SK-N-SH (cell line): ENCODE measurements at regions not wholly inside any gene's neighbourhood (a gene's known extent, or its start where the extent isn't known, plus 50 kb on each side); places are given as distances from the start of the nearest gene placed in this dataset.

Experiments used
- CTCF ChIA-PET: fragments of 300-600, 350-600 bp; formaldehyde crosslinking; extraction: SDS; loops from one replicate; lab custom pipeline; 2021; lab: Yijun Ruan, JAX
- POLR2A ChIA-PET: fragments of 350-600 bp; sonication (Branson Sonifier 250); formaldehyde crosslinking; extraction: SDS; loops from one replicate; lab custom pipeline; 2020; ENCODE audit warnings: antibody characterized with exemption, inconsistent platforms; lab: Yijun Ruan, JAX
- DNase-seq: peaks from one replicate; pipeline ENCODE4 v3.0.0; 2012
- H2AFZ ChIP-seq: fragments of 200-600 bp; sonication (generic); 2 replicates; pipeline ENCODE4 v1.8.1; 2016; ENCODE audit warnings: antibody characterized with exemption, mild to moderate bottlenecking, low read depth
- H3F3A ChIP-seq: fragments of 200-600 bp; sonication (generic); replicated peaks from 2 replicates; pipeline ENCODE3; 2016; ENCODE audit warnings: antibody characterized with exemption, mild to moderate bottlenecking; ENCODE audit not compliant: insufficient read depth
- H3K27ac ChIP-seq, 2 experiments: fragments of 200-500 bp in 1 of 2; fragments of 200-600 bp in 1 of 2; sonication (Bioruptor generic) in 1 of 2; sonication (generic), shearing (Covaris generic) in 1 of 2; 2 replicates each; pipeline versions ENCODE4 v1.5.1 to v1.6.1; 2014 to 2016; ENCODE audit warnings: low read depth in 2 of 2, inconsistent platforms in 1 of 2, low read length in 1 of 2, mild to moderate bottlenecking in 1 of 2, mixed read lengths in 1 of 2
- H3K27me3 ChIP-seq: fragments of 200-600 bp; sonication (generic), shearing (Covaris generic); 2 replicates; pipeline ENCODE4 v1.6.1; 2016; ENCODE audit warnings: mixed run types; ENCODE audit not compliant: insufficient read depth
- H3K36me3 ChIP-seq, 2 experiments: fragments of 200-500 bp in 1 of 2; fragments of 200-600 bp in 1 of 2; sonication (Bioruptor generic) in 1 of 2; sonication (generic) in 1 of 2; replicated peaks in 1 of 2; 2 replicates each; pipeline versions ENCODE3 to v1.5.1; 2014 to 2016; ENCODE audit warnings: low read length in 1 of 2, mild to moderate bottlenecking in 1 of 2; ENCODE audit not compliant: insufficient read depth in 2 of 2, control insufficient read depth in 1 of 2
- H3K4me1 ChIP-seq, 2 experiments: fragments of 200-500 bp in 1 of 2; fragments of 200-600 bp in 1 of 2; sonication (Bioruptor generic) in 1 of 2; sonication (generic), shearing (Covaris generic) in 1 of 2; 2 replicates each; pipeline versions ENCODE4 v1.5.1 to v1.6.1; 2014 to 2016; ENCODE audit warnings: low read depth in 1 of 2, low read length in 1 of 2, mixed run types in 1 of 2; ENCODE audit not compliant: insufficient read depth in 2 of 2, control insufficient read depth in 1 of 2
- H3K4me2 ChIP-seq: fragments of 200-600 bp; sonication (generic), shearing (Covaris generic); 2 replicates; pipeline ENCODE4 v1.6.1; 2017; ENCODE audit warnings: mixed run types
- H3K4me3 ChIP-seq, 2 experiments: fragments of 200-500 bp in 1 of 2; fragments of 200-600 bp in 1 of 2; sonication (Bioruptor generic) in 1 of 2; sonication (generic), shearing (Covaris generic) in 1 of 2; 2 replicates each; pipeline versions ENCODE4 v1.5.1 to v1.8.1; 2014 to 2016; ENCODE audit warnings: low read depth in 2 of 2, inconsistent platforms in 1 of 2, low read length in 1 of 2, mild to moderate bottlenecking in 1 of 2, mixed read lengths in 1 of 2, moderate library complexity in 1 of 2
- H3K79me2 ChIP-seq: fragments of 200-600 bp; sonication (generic); 2 replicates; pipeline ENCODE4 v1.8.1; 2017; ENCODE audit warnings: mild to moderate bottlenecking; ENCODE audit not compliant: insufficient read depth
- H3K9ac ChIP-seq: fragments of 200-600 bp; sonication (generic); 2 replicates; pipeline ENCODE4 v1.6.1; 2017; ENCODE audit warnings: mixed run types
- H3K9me2 ChIP-seq: fragments of 200-600 bp; sonication (generic); 2 replicates; pipeline ENCODE4 v1.6.1; 2017; ENCODE audit warnings: mixed run types
- H3K9me3 ChIP-seq: fragments of 200-600 bp; sonication (generic); 2 replicates; pipeline ENCODE4 v1.6.1; 2017; ENCODE audit warnings: mixed run types, mild to moderate bottlenecking, moderate library complexity
- H4K20me1 ChIP-seq: fragments of 200-600 bp; sonication (generic); 2 replicates; pipeline ENCODE4 v1.6.1; 2017; ENCODE audit warnings: mild to moderate bottlenecking, mixed run types; ENCODE audit not compliant: insufficient read depth
- FOXM1 ChIP-seq: IDR thresholded peaks from 2 replicates; pipeline ENCODE4 v1.4.0; 2012; ENCODE audit warnings: low read depth, mild to moderate bottlenecking
- GABPA ChIP-seq: IDR thresholded peaks from 2 replicates; pipeline ENCODE4 v1.4.0; 2012; ENCODE audit warnings: low read depth, mild to moderate bottlenecking
- GATA2 ChIP-seq: sonication (generic); formaldehyde crosslinking; IDR thresholded peaks from 2 replicates; pipeline ENCODE4 v1.5.0; 2020; ENCODE audit warnings: mild to moderate bottlenecking, missing genetic modification reagents
- MEF2A ChIP-seq: IDR thresholded peaks from 2 replicates; pipeline ENCODE4 v1.4.0; 2012; ENCODE audit warnings: low read depth, borderline replicate concordance
- MXI1 ChIP-seq: IDR thresholded peaks from 2 replicates; pipeline ENCODE4 v1.6.1; 2012; ENCODE audit warnings: mild to moderate bottlenecking, low read depth, low read length, improper control_type of control experiment
- NFIC ChIP-seq: IDR thresholded peaks from 2 replicates; pipeline ENCODE4 v1.4.0; 2012; ENCODE audit warnings: borderline replicate concordance
- NRF1 ChIP-seq: IDR thresholded peaks from 2 replicates; pipeline ENCODE4 v1.6.1; 2012; ENCODE audit warnings: low read depth, mild to moderate bottlenecking, low read length
- SMC3 ChIP-seq: IDR thresholded peaks from 2 replicates; pipeline ENCODE4 v1.6.1; 2012; ENCODE audit warnings: low read depth, low read length, improper control_type of control experiment
- WGBS: methylation state at CpG from one replicate; pipeline ENCODE4 v1.1.6; 2017; ENCODE audit warnings: low lambda C conversion rate; 5-methylcytosine and 5-hydroxymethylcytosine counted together
- TF ChIP-seq, protein P1 (sequence below): fragments of 150-350 bp; IDR thresholded peaks from 2 replicates; pipeline ENCODE4 v1.6.1; 2016; ENCODE audit warnings: mild to moderate bottlenecking, low read depth, low read length
- TF ChIP-seq, protein P2 (sequence below): fragments of 150-350 bp; IDR thresholded peaks from 2 replicates; pipeline ENCODE4 v1.6.1; 2017; ENCODE audit warnings: antibody characterized with exemption, low read length, low read depth, borderline replicate concordance
- TF ChIP-seq, protein P3 (sequence below): IDR thresholded peaks from 2 replicates; pipeline ENCODE4 v1.4.0; 2012; ENCODE audit warnings: low read depth, borderline replicate concordance
- TF ChIP-seq, protein P4 (sequence below): IDR thresholded peaks from 2 replicates; pipeline ENCODE4 v1.4.0; 2012; ENCODE audit warnings: low read depth
- TF ChIP-seq, protein P5 (sequence below): fragments of 200-600 bp; sonication (generic); IDR thresholded peaks from 2 replicates; pipeline ENCODE4 v1.6.1; 2017; ENCODE audit warnings: antibody characterized with exemption, mild to moderate bottlenecking, moderate library complexity

DNA sequence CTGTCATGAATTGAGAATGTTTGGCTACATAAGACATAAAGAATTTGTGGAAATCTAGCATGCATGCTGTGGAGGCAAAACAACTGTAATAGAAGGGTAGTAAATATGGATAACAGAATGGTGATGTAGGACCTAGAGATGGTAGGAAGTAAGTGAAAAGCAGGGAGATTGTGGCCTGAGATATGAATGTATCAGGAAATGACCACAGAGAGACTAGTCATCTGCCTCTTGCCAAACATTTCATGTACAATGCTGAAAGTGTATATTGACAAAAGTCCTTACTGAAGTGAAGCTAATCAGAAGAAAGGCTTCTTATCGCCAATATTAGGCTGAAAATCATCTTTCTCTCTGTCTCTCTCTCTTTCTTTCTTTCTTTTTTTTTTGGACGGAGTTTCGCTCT is 873.1 kb upstream of the CTNND2 start:
- POLR2A ChIA-PET: no interaction called here
- no peaks in the 10 kb centered on the region for H4K20me1 ChIP-seq

More for the DNA sequence above, 873.1 kb upstream of the CTNND2 start:
- Histone ChIP-seq H3K27ac (no peak overlapping the region), H3K27me3 (no peaks in the 10 kb centered on the region), H3F3A (no peaks in the 10 kb centered on the region), H3K4me1 (no peaks in the 10 kb centered on the region), H3K4me3 (no peak overlapping the region), H3K79me2 (no peaks in the 10 kb centered on the region), H3K9me3 (no peaks in the 10 kb centered on the region), H2AFZ (no peak overlapping the region), H3K9me2 (no peaks in the 10 kb centered on the region), H3K9ac (no peak overlapping the region), H3K4me2 (no peak overlapping the region), H3K36me3 (no peaks in the 10 kb centered on the region)
- 22% methylated on average over 3 of the region's 3 CpGs for WGBS
- CTCF ChIA-PET: no interaction called here
- TF ChIP-seq, protein P1, sequence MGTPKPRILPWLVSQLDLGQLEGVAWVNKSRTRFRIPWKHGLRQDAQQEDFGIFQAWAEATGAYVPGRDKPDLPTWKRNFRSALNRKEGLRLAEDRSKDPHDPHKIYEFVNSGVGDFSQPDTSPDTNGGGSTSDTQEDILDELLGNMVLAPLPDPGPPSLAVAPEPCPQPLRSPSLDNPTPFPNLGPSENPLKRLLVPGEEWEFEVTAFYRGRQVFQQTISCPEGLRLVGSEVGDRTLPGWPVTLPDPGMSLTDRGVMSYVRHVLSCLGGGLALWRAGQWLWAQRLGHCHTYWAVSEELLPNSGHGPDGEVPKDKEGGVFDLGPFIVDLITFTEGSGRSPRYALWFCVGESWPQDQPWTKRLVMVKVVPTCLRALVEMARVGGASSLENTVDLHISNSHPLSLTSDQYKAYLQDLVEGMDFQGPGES: no peak
- no peak for TF ChIP-seq SMC3
- no peak for TF ChIP-seq MXI1
- TF ChIP-seq FOXM1: no peak
- TF ChIP-seq, protein P2, sequence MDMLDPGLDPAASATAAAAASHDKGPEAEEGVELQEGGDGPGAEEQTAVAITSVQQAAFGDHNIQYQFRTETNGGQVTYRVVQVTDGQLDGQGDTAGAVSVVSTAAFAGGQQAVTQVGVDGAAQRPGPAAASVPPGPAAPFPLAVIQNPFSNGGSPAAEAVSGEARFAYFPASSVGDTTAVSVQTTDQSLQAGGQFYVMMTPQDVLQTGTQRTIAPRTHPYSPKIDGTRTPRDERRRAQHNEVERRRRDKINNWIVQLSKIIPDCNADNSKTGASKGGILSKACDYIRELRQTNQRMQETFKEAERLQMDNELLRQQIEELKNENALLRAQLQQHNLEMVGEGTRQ: no peak
- TF ChIP-seq, protein P3, sequence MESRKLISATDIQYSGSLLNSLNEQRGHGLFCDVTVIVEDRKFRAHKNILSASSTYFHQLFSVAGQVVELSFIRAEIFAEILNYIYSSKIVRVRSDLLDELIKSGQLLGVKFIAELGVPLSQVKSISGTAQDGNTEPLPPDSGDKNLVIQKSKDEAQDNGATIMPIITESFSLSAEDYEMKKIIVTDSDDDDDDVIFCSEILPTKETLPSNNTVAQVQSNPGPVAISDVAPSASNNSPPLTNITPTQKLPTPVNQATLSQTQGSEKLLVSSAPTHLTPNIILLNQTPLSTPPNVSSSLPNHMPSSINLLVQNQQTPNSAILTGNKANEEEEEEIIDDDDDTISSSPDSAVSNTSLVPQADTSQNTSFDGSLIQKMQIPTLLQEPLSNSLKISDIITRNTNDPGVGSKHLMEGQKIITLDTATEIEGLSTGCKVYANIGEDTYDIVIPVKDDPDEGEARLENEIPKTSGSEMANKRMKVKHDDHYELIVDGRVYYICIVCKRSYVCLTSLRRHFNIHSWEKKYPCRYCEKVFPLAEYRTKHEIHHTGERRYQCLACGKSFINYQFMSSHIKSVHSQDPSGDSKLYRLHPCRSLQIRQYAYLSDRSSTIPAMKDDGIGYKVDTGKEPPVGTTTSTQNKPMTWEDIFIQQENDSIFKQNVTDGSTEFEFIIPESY: no peak
- TF ChIP-seq MEF2A: no peak
- no peak for TF ChIP-seq NFIC
- TF ChIP-seq NRF1: no peak
- TF ChIP-seq GABPA: no peak
- TF ChIP-seq, protein P4, sequence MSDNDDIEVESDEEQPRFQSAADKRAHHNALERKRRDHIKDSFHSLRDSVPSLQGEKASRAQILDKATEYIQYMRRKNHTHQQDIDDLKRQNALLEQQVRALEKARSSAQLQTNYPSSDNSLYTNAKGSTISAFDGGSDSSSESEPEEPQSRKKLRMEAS: no peak
- no peak for TF ChIP-seq GATA2
- TF ChIP-seq, protein P5, sequence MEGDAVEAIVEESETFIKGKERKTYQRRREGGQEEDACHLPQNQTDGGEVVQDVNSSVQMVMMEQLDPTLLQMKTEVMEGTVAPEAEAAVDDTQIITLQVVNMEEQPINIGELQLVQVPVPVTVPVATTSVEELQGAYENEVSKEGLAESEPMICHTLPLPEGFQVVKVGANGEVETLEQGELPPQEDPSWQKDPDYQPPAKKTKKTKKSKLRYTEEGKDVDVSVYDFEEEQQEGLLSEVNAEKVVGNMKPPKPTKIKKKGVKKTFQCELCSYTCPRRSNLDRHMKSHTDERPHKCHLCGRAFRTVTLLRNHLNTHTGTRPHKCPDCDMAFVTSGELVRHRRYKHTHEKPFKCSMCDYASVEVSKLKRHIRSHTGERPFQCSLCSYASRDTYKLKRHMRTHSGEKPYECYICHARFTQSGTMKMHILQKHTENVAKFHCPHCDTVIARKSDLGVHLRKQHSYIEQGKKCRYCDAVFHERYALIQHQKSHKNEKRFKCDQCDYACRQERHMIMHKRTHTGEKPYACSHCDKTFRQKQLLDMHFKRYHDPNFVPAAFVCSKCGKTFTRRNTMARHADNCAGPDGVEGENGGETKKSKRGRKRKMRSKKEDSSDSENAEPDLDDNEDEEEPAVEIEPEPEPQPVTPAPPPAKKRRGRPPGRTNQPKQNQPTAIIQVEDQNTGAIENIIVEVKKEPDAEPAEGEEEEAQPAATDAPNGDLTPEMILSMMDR: no peak
- DNase-seq: no peak
